ENCODE measurements at regions not wholly inside any gene's neighbourhood (a gene's known extent, or its start where the extent isn't known, plus 50 kb on each side); places are given as distances from the start of the nearest gene placed in this dataset.

- DNase-seq = no peak
Observed at GRCh38 chr2:136395582-136395981, 277.6 kb upstream of the CXCR4 start.

- no peak for DNase-seq
Observed at GRCh38 chr2:136394136-136395060, 276.4 kb upstream of the CXCR4 start.

- DNase-seq = no peak
Observed at GRCh38 chr2:136393514-136393913, 275.6 kb upstream of the CXCR4 start.

GRCh38 chr2:136392897-136393505 lies 275.1 kb upstream of the CXCR4 start:
- no peak for DNase-seq

- DNase-seq = no peak
Observed at GRCh38 chr2:136389809-136390208, 271.9 kb upstream of the CXCR4 start.

- DNase-seq = no peak
Observed at GRCh38 chr2:136386046-136386445, 268.1 kb upstream of the CXCR4 start.

- DNase-seq = peak; percentile 28
Observed at GRCh38 chr2:136384531-136385303, 266.8 kb upstream of the CXCR4 start.

GRCh38 chr2:136383167-136383566 lies 265.2 kb upstream of the CXCR4 start:
- DNase-seq = peak; percentile 58

GRCh38 chr2:136381722-136382633 lies 264.0 kb upstream of the CXCR4 start:
- DNase-seq = no peak

GRCh38 chr2:136381245-136381644 lies 263.3 kb upstream of the CXCR4 start:
- DNase-seq = no peak

GRCh38 chr2:136378712-136379595 lies 261.0 kb upstream of the CXCR4 start:
- peak; percentile 33 for DNase-seq

- no peak for DNase-seq
Observed at GRCh38 chr2:136377423-136378382, 259.8 kb upstream of the CXCR4 start.

GRCh38 chr2:136376798-136377211 lies 258.9 kb upstream of the CXCR4 start:
- peak; percentile 43 for DNase-seq

- no peak for DNase-seq
Observed at GRCh38 chr2:136376211-136376610, 258.3 kb upstream of the CXCR4 start.

GRCh38 chr2:136375017-136375901 lies 257.3 kb upstream of the CXCR4 start:
- no peak for DNase-seq

GRCh38 chr2:136373841-136374240 lies 255.9 kb upstream of the CXCR4 start:
- DNase-seq = no peak

GRCh38 chr2:136373029-136373428 lies 255.1 kb upstream of the CXCR4 start:
- DNase-seq = no peak

- DNase-seq = no peak
Observed at GRCh38 chr2:136363900-136364299, 246.0 kb upstream of the CXCR4 start.

- DNase-seq = no peak
Observed at GRCh38 chr2:136363470-136363869, 245.5 kb upstream of the CXCR4 start.

Measured in NCI-H524 treated with DMSO at 0.1 percent for 48 hours (cell line).